Right renal pelvis (tissue), 4 donors: ENCODE measurements at regions not wholly inside any gene's neighbourhood (a gene's known extent, or its start where the extent isn't known, plus 50 kb on each side); places are given as distances from the start of the nearest gene placed in this dataset.
"Not testable (repeated sequence)": the region's sequence is repeated elsewhere in the genome, so short reads cannot be mapped to it uniquely, and the experiment has no call there.

ENCODE experiments used
- DNase-seq, 4 donors: peaks; one replicate each; pipeline ENCODE4 v3.0.0-alpha.2; 2013; ENCODE audit warnings: low read depth in 4 of 4, low spot score in 3 of 4, missing footprints in 1 of 4

DNA sequence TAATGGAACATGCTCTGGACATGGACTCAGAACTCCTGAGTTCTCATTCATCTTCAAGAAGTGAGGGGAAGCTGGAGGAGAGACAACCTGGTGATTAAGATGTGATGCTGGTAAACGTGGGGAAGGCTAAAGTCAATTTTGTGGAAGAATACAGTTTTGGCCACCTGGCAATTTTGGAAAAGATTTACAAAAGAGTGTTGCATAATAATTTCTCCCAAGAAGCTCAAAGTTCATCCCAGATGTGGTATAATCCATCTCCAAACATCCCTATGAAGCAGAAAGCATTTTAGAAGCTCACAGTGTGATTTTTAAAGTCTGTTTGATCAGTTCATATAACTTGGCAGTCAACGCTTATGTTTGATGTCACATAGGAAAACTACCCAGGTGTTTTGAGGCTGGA lies 208.7 kb downstream of the LMX1A start:
- no peak for DNase-seq

- peak; percentile 65 to 76 (median 74) for DNase-seq
Measured at GRCh38 chr1:165144757-165145397, 211.6 kb downstream of the LMX1A start.

GRCh38 chr1:165143437-165144065 lies 213.0 kb downstream of the LMX1A start:
- no peak for DNase-seq

GRCh38 chr1:165138960-165139359 lies 217.6 kb downstream of the LMX1A start:
- DNase-seq, result no peak

DNA sequence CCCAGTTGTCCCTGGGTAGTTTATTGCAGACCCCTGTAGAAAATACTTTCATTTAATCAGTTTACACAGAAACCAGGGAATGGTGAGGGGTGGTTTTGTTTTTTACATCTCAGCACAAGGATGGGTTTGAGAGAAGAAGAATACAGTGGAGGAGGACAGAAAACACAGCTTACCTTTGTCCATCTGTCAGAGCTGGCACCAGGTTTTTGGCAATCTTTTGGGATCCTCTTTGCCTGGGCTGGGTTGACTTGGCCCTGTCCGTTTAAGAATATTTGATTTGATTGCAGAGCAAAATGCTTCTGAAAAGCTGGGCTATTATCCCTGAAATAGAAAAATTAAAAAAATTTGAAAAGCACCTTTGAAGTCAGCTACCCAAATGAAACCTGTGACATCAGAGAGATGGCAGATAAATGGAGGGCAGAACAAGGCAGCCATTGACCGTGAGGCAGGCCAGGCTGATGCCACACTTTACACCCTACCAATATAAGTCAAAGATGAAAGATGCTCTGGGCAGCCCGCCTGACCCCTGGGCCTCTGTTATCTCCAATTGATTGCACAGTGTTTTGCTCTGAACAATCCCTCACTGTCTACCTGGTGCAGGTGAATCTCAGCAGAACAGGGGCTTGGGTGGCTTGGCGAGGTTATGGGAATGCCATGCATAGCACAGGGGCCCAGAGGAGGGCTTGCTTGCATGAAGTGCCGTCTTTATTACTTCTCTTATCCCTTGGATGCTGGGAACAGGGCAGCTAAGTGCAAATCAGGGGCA lies 218.8 kb downstream of the LMX1A start:
- DNase-seq, result no peak

GRCh38 chr1:165134431-165134830 lies 222.1 kb downstream of the LMX1A start:
- DNase-seq, result no peak

- peak in 3 of 4 donors; percentile 55 to 70 (median 60) for DNase-seq
Measured at GRCh38 chr1:165129568-165130164, 226.8 kb downstream of the LMX1A start.

- no peak for DNase-seq
Measured at GRCh38 chr1:165124772-165125171, 231.7 kb downstream of the LMX1A start.

- no peak for DNase-seq
Measured at GRCh38 chr1:165119086-165119485, 237.4 kb downstream of the LMX1A start.

- peak; percentile 25 to 47 (median 37) for DNase-seq
Measured at GRCh38 chr1:165117482-165117881, 239.0 kb downstream of the LMX1A start.

DNA sequence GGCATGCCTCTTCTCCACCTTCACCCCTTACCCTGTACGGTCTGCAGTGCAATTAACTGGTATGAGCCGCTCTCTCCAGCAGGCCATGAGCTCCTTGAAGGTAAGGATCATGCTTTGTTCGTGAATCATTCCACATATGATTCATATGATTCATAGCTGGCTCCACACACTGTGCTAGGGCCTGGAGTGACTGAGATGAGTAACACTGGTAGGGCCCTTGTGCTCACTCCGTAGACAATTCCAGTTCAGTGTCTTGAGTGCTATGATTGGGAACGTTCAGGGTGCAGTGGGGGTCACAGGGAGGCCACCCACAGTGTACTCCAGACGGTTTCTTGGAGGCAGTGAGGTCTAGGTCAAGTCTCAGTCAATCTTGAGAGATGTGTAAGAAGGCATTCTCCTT lies 239.8 kb downstream of the LMX1A start:
- DNase-seq, result no peak

DNA sequence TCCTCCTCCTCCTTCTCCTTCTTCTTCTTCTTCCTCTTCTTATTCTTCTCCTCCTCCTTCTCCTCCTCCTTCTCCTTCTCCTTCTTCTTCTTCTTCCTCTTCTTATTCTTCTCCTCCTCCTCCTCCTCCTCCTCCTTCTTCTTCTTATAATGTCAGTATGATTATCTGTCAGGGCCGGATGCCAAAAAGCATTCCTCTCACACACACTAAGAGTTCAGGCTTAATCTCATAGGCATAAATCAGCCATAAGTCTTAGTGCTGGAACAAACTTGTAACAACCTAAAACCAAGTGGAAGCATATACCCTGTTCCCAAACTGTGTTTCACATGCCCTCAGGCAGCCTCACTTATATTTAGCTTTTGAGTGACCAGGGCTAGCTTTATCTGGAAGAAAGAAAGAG lies 240.3 kb downstream of the LMX1A start:
- DNase-seq, result no peak

GRCh38 chr1:165114889-165115285 lies 241.6 kb downstream of the LMX1A start:
- DNase-seq, result no peak

- DNase-seq, result peak; percentile 17 to 38 (median 22)
Measured at GRCh38 chr1:165114022-165114888, 242.3 kb downstream of the LMX1A start.

GRCh38 chr1:165112260-165112659 lies 244.3 kb downstream of the LMX1A start:
- DNase-seq, result no peak

- no peak for DNase-seq
Measured at GRCh38 chr1:165109013-165109412, 247.5 kb downstream of the LMX1A start.

GRCh38 chr1:165092542-165093162 lies 263.9 kb downstream of the LMX1A start:
- not testable (repeated sequence) for DNase-seq

GRCh38 chr1:165080253-165080896 lies 276.1 kb downstream of the LMX1A start:
- DNase-seq, result no peak

GRCh38 chr1:165078391-165078790 lies 278.1 kb downstream of the LMX1A start:
- no peak for DNase-seq
